Keratinocyte (primary cell): ENCODE measurements at regions not wholly inside any gene's neighbourhood (a gene's known extent, or its start where the extent isn't known, plus 50 kb on each side); places are given as distances from the start of the nearest gene placed in this dataset.

Experiments used
- EZH2 ChIP-seq: IDR thresholded peaks from one replicate; pipeline ENCODE4 v1.6.1; 2012; ENCODE audit warnings: inconsistent platforms, mild to moderate bottlenecking, low read length, moderate library complexity
- TF ChIP-seq, protein P1 (sequence below), 3 experiments: IDR thresholded peaks in 1 of 3; conservative IDR thresholded peaks in 1 of 3; optimal IDR thresholded peaks in 1 of 3; 2 replicates in 2 of 3; 3 replicates in 1 of 3; pipeline versions ENCODE3 to v1.5.1; 2011; ENCODE audit warnings: low read length in 3 of 3, mild to moderate bottlenecking in 3 of 3, moderate library complexity in 2 of 3, control low read depth in 1 of 3, inconsistent platforms in 1 of 3; ENCODE audit not compliant: insufficient read depth in 2 of 3; ENCODE audit errors: extremely low read depth in 1 of 3

GRCh38 chr11:128291007-128291406, 296.4 kb downstream of the ETS1 start:
- TF ChIP-seq, protein P1, sequence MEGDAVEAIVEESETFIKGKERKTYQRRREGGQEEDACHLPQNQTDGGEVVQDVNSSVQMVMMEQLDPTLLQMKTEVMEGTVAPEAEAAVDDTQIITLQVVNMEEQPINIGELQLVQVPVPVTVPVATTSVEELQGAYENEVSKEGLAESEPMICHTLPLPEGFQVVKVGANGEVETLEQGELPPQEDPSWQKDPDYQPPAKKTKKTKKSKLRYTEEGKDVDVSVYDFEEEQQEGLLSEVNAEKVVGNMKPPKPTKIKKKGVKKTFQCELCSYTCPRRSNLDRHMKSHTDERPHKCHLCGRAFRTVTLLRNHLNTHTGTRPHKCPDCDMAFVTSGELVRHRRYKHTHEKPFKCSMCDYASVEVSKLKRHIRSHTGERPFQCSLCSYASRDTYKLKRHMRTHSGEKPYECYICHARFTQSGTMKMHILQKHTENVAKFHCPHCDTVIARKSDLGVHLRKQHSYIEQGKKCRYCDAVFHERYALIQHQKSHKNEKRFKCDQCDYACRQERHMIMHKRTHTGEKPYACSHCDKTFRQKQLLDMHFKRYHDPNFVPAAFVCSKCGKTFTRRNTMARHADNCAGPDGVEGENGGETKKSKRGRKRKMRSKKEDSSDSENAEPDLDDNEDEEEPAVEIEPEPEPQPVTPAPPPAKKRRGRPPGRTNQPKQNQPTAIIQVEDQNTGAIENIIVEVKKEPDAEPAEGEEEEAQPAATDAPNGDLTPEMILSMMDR (optimal IDR thresholded peaks at IDR 0.05 in 1 of 3, IDR thresholded peaks at IDR 0.05 in 1 of 3, conservative IDR thresholded peaks at IDR 0.05 in 1 of 3; ENCODE audit: extremely low read depth in 1 of 3, insufficient read depth in 2 of 3, low read length in 3 of 3): no peak
- TF ChIP-seq EZH2: no peak
